Activated T-cell treated with anti-CD3 and anti-CD28 coated beads, Interleukin-2, amount 50 U/mL, for 48 hours (primary cell): ENCODE measurements at regions not wholly inside any gene's neighbourhood (a gene's known extent, or its start where the extent isn't known, plus 50 kb on each side); places are given as distances from the start of the nearest gene placed in this dataset.

ENCODE experiments used
- DNase-seq, 2 experiments: peaks; one replicate each; pipeline ENCODE4 v3.0.0-alpha.2; 2020

DNA sequence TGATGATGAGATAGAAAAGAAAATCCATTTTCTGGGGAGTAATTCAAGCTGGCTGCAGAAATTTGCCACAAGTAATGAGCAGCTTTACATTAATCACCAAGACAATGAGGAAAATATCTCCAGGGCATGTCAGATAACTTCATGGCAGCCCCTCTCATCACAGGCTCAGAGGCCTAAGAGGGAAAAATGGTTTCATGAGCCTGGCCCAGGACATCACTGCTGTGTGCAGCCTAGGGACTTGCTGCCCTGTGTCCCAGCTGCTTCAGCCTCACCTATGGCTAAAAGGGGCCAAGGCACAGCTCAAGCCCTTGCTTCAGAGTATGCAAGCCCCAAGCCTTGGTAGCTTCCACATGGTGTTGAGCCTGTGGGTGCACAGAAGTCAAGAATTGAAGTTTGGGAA is 161.7 kb downstream of the OPA1 start:
- no peak for DNase-seq

DNA sequence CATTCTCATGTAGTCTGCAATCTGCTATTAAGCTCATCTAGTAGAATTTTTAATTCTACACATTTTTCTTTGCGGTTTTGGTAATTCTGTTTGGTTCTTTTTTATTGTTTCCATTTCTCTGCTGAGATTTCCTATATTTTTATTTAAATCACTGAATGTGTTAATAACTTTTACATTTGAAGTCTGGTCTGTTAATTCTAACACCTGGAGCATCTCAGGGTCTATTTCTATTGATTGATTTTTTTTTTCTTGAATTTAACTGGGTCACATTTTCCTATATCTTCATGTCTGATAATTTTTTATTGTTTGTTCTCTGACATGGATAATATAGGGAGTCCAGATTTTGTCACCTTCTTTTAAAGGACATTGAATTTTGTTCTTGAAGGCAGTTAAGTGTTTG is 163.5 kb downstream of the OPA1 start:
- no peak for DNase-seq

DNA sequence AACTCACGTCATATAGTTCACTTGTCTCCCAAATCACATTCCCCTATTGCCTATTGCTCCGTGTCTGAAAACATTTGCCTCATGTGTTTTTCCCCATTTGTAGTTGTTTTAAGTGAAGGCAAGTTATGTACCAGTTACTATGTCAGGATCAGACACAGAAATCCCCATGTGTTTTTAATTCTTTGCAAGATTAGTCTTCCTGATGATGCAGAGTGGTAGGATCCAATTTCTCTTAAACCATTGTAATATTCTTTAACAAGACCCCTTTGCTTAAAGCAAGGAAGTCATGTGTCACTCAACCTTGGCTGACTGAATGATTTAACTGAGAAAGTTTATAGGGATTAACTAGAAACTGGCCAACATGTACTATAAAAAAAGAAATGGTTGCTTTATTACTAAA is 164.4 kb downstream of the OPA1 start:
- DNase-seq: no peak

DNA sequence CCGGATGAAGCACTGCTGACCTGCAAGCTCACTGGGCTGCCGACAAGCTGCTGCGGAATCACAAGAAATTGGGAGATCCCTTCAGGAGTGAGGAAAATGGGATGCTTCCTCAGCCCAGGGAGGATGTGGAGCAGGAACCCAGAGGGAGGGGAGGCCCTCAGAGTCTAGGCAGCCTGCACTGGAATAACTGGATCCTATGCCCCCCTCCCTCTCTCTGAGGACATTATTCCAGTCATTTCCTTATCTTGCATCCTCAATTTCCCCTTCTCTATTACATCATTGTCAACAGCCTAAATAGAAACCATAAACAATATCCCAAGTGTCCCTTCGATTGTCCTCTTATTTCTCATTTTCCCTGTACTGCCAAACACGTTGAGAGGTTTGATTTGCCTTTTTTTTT is 169.0 kb downstream of the OPA1 start:
- no peak for DNase-seq

DNA sequence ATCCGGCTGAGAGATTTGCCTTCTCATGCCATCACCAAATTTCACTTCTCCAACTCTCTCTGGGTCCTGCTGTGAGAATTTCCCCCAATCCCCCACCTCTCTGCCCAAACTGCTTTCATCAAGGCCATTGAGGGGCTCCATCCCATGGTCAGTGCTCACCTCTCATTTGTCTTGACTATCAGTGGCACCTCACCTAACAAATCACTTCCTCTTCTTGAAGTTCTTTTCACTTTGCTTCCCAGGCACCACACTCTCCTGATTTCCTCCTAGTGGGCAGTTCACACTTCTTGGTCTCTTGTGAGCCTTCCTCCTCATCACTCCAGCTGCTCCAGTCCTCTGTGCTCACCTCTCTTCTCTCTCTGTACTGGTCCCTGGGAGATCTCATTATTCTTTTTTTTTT is 169.6 kb downstream of the OPA1 start:
- DNase-seq: no peak

DNA sequence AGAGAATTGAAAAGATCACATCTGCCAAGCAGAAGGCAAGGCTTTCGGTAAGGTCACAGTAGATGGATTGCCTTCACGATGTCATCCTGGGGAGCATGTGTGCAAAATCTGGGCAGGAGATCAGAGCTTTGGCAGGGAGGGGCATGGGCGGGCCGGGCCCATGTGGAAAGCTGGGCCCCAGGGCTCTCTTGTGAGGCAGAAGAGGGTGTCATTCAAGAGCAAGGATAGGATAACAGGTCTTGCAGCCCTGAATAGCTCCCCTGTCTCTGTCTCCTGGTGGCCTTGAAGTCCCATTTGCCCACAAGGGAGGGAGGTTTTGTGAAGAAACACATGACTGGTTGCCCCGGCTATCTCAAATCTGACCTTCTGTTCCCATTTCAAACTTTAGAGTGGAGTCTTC is 172.0 kb downstream of the OPA1 start:
- no peak for DNase-seq

DNA sequence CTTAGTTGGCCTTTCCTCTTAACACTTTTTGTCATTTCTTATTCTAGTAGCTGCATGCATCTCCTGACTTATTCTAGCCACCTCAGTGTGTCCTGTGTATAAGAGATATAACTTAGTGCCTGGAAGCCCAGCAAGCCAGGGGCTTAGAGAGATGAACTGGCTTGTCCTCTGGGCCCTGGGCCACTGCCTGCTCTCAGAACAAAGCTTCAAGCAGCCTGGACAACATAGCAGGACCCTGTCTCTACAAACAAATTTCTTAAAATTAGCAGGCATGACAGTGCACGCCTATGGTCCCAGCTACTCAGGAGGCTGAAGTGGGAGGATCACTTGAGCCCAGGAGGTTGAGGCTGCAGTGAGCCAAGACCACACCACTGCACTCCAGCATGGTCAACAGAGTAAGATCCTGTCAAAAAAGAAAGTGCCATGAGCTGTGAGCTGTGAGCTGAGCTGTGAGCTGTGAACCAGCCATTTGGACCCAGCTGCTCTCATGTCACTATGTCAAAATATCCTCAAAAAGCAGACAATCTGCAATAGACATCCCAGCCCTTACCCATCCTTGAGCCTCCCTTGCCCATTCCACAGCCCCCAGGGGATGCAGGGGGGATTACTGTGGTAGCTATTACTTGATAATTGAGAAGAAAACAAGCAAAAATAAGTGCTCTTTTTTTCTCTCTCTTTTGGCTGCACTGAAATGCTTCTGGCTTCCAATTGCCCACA is 174.5 kb downstream of the OPA1 start:
- no peak for DNase-seq

DNA sequence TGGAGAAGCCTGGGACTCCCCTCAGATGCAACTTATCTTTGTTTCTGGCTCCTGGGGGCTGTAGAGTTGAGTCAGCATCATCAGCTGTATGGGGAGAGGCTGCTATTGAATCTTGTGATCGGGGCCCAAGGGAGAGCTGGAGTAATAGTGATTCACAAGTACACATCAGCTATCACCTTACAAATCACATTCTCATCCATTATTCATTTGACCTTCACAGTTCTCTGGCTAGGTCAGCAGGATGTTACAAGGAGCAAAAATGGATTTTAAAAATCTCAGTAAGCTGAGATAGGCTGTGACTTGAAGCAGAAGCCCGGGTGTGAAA is 175.0 kb downstream of the OPA1 start:
- no peak for DNase-seq

DNA sequence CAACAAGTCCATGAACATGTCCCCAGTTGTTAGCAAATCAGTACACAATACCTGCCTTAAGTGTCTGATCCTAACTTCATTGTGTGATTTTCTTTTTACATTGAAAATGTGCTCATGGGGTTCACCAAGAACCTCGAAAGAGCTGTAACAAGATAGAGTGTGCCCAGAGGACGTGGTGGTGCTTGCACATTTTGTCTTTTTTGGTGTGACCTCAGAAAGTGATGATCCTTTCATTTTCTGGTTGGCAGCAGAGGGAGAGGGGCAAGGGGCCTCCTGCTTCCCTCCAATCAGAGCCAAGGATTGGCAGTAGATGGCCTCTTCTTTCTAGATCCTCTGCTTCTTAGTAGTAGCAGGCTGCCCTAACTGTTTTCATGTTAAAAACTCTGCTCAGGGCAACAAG is 176.4 kb downstream of the OPA1 start:
- DNase-seq: no peak

DNA sequence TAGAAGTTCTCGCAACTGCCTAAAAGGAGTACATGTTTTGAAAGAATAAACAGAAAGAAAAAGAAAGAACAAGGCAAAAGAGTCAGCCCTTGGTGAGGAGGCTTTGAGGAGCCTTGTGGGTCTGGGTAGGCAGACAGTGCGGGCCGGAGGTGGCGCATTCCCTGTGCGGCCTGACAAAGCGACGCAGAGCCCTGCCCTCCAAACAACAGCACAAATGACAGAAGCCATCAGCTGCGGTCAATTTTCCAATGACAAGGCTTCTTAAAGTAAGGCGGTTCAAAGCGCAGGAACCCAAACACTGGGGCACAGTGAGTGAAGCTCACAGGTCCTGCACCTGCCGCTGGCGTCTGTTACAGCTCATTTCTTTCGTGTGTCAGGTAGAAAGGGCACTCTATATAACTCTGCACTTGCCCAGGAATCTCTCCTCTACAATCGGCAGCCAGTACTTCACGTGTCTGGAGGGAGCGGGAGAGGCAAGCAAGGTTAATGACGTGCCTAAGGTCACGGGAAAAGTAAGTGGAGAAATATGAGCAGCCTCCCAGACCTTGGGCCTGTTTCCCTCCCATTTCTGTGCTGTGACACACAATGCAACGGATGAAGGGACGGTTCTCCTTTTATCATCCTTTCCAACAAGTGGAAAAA is 178.1 kb downstream of the OPA1 start:
- DNase-seq: no peak

DNA sequence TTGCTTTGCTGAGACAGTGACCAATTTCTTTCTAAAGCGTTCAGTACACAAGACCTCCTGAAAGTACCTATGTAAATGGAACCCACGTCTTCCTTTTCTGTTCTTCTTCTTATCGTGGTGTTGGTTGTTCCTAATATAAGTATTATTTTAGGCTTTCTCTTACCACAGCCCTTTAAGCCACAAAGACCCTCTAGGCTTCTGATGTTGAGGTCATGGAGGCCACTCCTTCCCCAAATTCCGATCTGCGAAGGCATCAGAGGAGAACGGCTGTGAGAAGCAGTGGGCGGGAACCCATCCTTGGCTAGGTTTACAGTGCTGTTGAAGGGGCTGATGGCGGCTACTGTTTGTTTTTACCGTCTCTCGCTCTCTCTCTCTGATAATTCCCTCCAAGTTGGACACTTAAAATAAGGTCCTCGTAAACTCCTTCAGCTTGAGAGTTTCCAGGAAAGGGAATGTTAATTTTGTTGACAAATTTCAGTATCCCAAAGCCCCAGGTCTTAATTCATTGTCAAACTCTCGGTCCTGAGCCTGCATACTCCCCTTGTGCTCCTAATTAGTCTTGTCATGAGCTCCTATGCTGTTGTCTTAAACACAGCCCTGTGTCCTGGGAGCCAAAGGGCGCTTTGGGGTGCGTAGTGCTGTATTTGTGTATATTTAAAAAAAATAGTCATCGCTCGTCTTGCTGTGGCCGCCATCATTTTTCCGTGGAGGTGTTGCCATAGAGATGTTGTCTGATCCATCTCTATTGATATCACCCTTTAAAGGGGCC is 178.8 kb downstream of the OPA1 start:
- DNase-seq: no peak

DNA sequence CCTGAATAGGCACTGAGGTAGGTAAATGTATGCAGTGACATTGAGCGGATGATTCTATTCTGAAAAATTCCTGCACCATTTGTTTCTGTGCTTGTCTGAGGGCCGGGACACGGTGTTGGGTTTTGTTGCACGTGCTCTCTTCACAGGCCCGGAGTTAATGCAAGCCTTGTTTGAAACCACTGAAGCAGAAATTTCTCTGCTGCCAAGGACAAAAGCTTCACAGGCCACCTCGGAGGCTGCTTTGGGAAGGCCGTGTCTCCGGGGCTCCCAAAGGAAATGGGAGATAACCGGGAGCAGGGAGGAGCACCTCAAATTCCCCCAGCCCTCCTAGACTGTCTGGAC is 179.4 kb downstream of the OPA1 start:
- no peak for DNase-seq

DNA sequence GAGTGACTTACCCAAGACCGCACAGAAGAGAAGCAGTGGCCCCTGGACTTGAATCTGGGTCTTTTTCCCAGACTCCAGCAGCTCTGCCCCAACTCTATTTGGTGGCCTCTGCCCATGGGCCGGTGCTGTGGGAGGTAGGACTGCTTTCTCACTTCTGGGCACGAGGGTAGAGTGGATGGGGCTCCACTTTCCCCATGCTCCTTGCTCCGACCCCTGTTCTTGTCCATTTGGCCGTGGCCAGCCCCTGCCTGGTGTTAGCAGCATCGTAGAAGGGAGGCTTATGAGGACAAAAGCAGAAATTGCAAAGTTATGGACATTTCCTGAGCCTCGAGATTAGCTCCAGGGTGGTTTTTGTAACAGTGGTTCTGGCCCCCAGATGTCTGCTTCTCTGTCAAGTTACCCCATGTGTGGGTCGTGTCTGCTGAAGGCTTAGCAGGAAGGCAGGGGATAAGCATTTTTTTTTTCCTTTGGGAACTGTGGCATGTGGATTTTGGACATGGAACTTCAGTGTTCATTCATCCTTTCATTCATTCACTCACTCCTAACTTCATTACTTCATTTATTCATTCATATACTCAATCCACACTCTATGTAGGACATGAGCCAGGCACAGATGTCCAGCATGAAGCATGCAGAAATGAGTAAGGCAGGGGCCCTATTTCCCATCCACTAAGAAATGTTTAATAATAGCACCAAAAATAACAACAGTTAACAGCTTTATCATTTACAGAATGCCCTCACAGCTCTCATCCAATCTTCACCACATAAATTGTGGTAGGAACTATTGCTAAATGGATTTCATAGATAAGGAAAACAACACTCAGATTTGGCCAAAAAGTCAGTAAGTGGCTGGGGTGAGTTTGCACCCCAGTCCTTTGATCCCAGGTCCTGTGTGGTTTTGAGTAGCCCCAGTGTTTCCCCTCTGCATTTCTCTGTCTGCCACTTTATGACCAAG is 180.5 kb downstream of the OPA1 start:
- DNase-seq: no peak

DNA sequence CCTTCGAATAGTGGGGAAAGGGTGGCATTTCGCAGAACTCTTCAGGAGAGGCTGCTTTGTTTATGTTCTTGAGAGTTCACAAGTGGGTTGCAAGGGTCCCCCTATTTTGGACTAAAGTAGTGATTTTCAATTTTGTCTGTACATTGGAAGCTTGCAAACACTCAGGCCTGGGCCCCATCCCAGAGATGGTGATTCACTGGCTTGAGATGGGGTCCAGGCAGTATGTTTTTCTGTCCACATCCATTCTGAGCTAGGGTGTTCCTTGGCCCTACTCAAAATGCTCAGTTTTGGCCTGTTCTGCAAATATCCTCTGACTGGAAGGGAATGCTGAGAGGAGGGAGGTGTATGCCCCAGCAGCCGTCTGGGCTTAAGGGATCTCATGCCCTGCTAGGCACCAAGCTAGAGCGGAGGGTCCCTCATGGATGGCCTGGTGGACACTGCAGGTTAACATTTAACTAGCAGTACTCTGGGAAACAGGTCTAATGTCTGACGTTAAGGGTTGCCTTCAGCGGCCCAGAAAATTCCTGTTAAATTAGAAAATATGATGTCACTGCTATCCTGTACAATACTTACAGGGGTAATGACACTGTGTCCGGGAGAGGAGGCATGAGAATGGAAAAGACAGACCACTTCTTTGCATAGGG is 181.4 kb downstream of the OPA1 start:
- no peak for DNase-seq

DNA sequence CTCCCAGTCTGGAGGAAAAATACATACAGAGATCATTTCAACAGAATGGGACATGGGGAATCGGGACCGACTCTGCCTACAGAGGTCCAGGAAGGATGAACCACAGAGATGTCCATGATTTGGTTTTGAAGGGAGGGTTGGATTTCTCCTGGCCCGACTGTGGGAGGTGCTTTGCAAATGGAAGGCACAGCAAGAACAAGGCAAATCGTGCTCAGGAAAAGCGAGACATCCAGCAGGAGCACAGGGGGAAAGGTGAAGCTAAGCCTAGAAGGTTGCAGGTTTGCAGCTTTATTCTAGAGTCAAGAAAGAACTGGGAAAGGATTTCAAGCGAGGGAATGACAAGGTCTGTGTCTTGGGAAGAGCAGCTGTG is 181.9 kb downstream of the OPA1 start:
- DNase-seq: no peak

DNA sequence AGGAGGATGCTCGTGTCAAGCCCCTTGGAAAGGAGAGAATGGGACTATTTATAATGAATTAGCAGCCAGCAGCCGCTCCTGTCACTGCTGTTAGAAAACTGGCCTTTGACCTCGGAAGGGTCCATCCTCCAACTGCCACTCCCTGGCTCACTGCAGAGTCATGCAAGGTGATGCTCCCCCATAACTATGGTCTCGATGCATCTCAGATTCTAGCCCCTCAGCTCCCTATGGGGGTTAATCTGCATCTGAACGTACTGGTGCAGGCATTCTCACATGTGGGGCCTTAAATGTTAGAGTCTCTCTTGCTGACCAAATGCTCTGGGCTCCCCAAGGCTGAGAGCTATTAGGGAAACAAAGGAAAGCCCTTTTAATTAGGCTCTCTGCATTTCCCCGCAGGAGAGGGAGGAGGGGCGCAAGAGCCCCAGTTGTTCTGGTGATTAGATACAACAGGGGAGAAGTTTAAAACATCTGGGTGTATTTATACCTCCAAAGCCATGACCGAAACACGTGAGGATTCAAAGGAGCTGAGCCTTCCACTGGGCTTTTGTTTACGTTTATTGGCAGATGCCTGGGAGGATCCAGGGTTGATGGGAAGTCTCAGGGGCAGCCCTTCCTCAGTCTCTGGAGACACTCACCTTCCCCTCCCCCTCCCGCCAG is 182.5 kb downstream of the OPA1 start:
- DNase-seq: no peak

DNA sequence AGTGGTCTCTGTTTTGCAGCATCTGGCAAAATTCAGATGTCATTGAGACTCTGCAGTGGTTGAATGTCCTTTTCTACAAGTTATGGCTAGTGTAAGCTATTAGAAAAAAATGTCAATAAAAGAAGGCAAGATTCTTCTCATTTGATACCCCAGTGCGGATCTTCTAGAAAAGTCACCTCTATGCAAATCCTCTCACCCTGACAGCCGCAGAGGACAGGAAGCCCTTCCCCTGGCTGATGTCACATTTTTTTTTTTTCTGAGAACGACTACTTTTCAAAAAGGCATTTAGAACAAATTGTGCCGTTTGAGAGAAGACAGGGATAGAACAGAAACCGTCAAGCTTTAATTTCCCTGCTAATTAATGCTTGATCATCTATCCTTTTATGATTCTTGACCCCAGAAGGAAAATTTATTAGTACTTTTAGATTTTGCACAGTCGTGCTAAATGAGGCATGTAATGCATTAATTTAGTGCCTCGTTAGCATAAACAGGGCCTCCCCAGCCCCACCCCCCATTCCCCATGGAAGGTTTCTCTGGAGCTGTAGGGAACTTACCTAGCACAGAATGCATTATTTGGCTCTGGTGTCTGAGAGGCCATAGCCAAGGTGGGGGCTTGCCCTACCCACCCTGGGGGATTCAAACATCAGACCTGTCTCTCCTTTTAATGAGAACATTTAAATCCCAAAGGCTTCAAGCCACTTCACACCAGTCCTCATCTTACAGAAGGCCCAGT is 183.8 kb downstream of the OPA1 start:
- DNase-seq: no peak

DNA sequence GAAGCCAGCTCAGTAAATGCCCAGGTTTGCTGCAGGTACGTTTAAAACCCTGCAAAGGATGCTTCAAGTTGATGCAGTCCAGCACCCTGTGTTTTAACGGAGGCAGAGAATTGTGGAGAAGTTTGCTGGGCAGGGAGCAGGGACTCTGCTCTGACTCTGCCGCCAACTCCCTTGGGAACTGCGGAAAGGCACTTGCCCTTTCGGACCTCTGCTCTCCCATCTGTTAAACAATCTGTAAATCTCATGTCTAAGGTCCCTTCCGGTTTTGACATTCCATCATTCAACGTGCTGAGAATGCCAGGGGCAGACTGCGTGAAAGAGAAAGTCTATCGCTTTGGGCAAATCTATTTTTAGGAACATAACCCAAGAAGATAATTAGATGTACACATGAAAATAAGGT is 184.5 kb downstream of the OPA1 start:
- no peak for DNase-seq

DNA sequence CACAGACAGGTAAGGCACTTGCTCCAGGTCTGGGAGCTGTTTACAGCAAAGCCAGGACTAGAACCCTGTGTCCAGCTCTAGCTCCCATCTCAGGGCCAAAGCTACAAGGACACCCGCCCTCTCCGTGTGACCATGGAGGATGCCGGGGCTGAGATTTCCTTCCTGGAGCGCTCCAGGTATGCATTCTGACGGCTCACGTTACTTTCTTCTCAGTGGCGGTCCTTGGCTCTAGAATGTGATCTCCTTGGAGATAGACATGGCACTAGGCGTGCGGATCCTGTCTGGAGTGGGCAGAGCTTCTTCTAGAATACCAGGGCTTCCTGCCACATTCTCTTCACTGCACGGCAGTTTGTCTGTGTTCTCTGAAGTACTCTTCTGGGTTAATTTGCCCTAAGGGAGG is 185.7 kb downstream of the OPA1 start:
- no peak for DNase-seq

DNA sequence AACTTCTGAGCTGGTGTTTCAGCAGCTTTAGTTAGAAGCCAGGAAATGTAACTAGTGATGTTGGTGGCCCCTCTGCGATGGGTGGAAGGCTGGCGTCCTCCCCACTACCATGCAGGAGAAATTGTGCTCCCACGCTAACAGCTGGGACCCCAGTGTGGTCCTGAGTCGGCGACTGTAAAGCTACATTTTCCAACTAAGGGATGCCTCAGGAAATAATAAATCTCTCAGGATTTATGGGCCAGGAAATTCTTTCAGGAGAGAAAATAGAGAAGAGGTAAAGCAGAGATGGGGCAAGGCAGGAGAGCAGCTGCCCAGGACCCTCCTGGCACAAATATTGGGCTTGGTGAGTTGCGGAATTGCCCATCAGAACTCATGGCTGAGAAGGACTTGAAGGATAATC is 186.9 kb downstream of the OPA1 start:
- DNase-seq: no peak

DNA sequence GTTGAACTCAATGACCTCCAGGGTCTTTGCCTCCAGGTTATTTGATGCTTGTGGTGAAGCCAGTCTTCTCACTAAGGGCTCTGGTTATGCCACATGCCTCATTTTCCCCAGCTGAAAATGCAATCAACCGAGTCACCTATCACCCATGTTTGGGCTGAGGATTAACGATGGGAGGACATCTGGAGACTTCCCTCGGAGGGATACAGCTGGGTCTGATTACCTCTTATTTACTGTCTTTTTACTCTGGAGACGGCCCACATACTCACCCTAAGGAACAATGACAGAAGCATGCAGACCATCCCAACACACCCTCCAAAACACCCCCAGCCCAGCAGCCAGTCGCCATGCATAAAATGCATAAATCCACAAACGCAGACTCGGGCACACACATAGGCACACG is 187.4 kb downstream of the OPA1 start:
- no peak for DNase-seq
